ENCODE measurements at regions not wholly inside any gene's neighbourhood (a gene's known extent, or its start where the extent isn't known, plus 50 kb on each side); places are given as distances from the start of the nearest gene placed in this dataset.

- TF ChIP-seq, protein P1, sequence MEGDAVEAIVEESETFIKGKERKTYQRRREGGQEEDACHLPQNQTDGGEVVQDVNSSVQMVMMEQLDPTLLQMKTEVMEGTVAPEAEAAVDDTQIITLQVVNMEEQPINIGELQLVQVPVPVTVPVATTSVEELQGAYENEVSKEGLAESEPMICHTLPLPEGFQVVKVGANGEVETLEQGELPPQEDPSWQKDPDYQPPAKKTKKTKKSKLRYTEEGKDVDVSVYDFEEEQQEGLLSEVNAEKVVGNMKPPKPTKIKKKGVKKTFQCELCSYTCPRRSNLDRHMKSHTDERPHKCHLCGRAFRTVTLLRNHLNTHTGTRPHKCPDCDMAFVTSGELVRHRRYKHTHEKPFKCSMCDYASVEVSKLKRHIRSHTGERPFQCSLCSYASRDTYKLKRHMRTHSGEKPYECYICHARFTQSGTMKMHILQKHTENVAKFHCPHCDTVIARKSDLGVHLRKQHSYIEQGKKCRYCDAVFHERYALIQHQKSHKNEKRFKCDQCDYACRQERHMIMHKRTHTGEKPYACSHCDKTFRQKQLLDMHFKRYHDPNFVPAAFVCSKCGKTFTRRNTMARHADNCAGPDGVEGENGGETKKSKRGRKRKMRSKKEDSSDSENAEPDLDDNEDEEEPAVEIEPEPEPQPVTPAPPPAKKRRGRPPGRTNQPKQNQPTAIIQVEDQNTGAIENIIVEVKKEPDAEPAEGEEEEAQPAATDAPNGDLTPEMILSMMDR (IDR thresholded peaks at IDR 0.05), result no peak
- no peak for TF ChIP-seq POLR2A (IDR thresholded peaks at IDR 0.05)
Observed at GRCh38 chr12:90299666-90300065, 591.0 kb upstream of the ATP2B1 start.
